Fibroblast of skin of scalp (primary cell): ENCODE measurements at regions not wholly inside any gene's neighbourhood (a gene's known extent, or its start where the extent isn't known, plus 50 kb on each side); places are given as distances from the start of the nearest gene placed in this dataset.
"Not testable (repeated sequence)": the region's sequence is repeated elsewhere in the genome, so short reads cannot be mapped to it uniquely, and the experiment has no call there.

Source experiments
- DNase-seq: peaks from one replicate; pipeline ENCODE4 v3.0.0-alpha.2; 2013

GRCh38 chr18:38851526-38851925, 1285.9 kb upstream of the CELF4 start:
- DNase-seq, result no peak

GRCh38 chr18:38847326-38847725, 1281.7 kb upstream of the CELF4 start:
- DNase-seq, result no peak

GRCh38 chr18:38843291-38843690, 1277.7 kb upstream of the CELF4 start:
- DNase-seq, result no peak

- DNase-seq, result no peak
Measured at GRCh38 chr18:38826247-38826646, 1260.6 kb upstream of the CELF4 start.

GRCh38 chr18:38811209-38811608, 1245.6 kb upstream of the CELF4 start:
- no peak for DNase-seq

- DNase-seq, result no peak
Measured at GRCh38 chr18:38810789-38811188, 1245.2 kb upstream of the CELF4 start.

- DNase-seq, result no peak
Measured at GRCh38 chr18:38807915-38808314, 1242.3 kb upstream of the CELF4 start.

- no peak for DNase-seq
Measured at GRCh38 chr18:38805256-38805655, 1239.7 kb upstream of the CELF4 start.

- DNase-seq, result no peak
Measured at GRCh38 chr18:38801640-38802039, 1236.0 kb upstream of the CELF4 start.

- DNase-seq, result no peak
Measured at GRCh38 chr18:38796762-38797161, 1231.2 kb upstream of the CELF4 start.

GRCh38 chr18:38792731-38793130, 1227.1 kb upstream of the CELF4 start:
- no peak for DNase-seq

GRCh38 chr18:38790786-38791185, 1225.2 kb upstream of the CELF4 start:
- DNase-seq, result no peak

- no peak for DNase-seq
Measured at GRCh38 chr18:38790303-38790702, 1224.7 kb upstream of the CELF4 start.

GRCh38 chr18:38789141-38789540, 1223.5 kb upstream of the CELF4 start:
- DNase-seq, result no peak

- DNase-seq, result no peak
Measured at GRCh38 chr18:38786906-38787305, 1221.3 kb upstream of the CELF4 start.

GRCh38 chr18:38771620-38772019, 1206.0 kb upstream of the CELF4 start:
- DNase-seq, result not testable (repeated sequence)

- no peak for DNase-seq
Measured at GRCh38 chr18:38768504-38768903, 1202.9 kb upstream of the CELF4 start.

GRCh38 chr18:38759457-38759856, 1193.9 kb upstream of the CELF4 start:
- no peak for DNase-seq

- no peak for DNase-seq
Measured at GRCh38 chr18:38756436-38756835, 1190.8 kb upstream of the CELF4 start.

GRCh38 chr18:38752430-38752829, 1186.8 kb upstream of the CELF4 start:
- no peak for DNase-seq

GRCh38 chr18:38751898-38752297, 1186.3 kb upstream of the CELF4 start:
- DNase-seq, result no peak

GRCh38 chr18:38751211-38751610, 1185.6 kb upstream of the CELF4 start:
- no peak for DNase-seq

GRCh38 chr18:38750751-38751150, 1185.2 kb upstream of the CELF4 start:
- no peak for DNase-seq

- DNase-seq, result no peak
Measured at GRCh38 chr18:38747153-38747552, 1181.6 kb upstream of the CELF4 start.

- DNase-seq, result not testable (repeated sequence)
Measured at GRCh38 chr18:38720181-38720580, 1154.6 kb upstream of the CELF4 start.
